ENCODE measurements at regions not wholly inside any gene's neighbourhood (a gene's known extent, or its start where the extent isn't known, plus 50 kb on each side); places are given as distances from the start of the nearest gene placed in this dataset.

DNA sequence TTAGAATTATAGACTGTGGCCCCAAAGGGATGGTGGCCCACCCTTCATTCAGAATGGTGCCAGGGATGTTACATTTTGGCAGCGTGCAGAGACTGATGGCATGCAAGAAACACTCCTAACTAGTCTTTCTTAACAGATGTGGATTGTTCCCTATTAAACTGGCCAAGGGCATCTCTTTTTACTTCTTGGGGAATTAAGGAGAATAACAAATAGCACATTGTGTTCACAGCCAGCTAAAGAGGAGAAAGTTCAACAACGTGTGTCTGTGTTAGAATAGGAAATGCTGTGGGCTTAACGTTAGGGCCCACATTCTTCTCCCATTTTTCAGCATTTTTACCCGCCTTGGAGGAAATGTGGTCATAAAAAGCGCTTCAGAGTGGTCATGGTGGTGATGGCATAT, 404.8 kb downstream of the CDH2 start:
- DNase-seq = no peak
- no peak overlapping the region for H3K27ac ChIP-seq

DNA sequence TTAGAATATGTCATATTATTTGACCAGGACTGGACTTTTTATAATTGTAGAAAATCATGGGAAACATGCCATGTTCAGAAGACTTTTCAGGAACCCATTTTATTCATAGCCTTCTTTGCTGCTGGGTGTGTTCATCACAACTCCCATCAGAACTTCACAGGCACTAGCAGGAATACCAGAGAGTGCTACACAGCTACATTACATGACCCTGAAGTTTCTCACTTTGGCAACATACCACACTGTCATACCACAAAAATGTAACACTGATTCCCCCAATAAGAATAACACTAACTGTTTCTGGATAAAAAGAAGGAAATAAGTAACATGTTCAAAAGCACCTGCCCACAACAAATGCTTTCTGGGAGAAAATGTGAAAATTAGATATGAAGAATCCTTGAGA, 405.4 kb downstream of the CDH2 start:
- Histone ChIP-seq H3K9me3 (ENCODE audit: severe bottlenecking) (no peaks in the 10 kb centered on the region), H3K27ac (no peak overlapping the region), H3K4me3 (ENCODE audit: low read depth, low read length) (no peak overlapping the region), H3K27me3 (ENCODE audit: insufficient read depth, low read depth, severe bottlenecking) (no peaks in the 10 kb centered on the region), H3K36me3 (no peaks in the 10 kb centered on the region)
- no peak for DNase-seq
- TF ChIP-seq, protein P1, sequence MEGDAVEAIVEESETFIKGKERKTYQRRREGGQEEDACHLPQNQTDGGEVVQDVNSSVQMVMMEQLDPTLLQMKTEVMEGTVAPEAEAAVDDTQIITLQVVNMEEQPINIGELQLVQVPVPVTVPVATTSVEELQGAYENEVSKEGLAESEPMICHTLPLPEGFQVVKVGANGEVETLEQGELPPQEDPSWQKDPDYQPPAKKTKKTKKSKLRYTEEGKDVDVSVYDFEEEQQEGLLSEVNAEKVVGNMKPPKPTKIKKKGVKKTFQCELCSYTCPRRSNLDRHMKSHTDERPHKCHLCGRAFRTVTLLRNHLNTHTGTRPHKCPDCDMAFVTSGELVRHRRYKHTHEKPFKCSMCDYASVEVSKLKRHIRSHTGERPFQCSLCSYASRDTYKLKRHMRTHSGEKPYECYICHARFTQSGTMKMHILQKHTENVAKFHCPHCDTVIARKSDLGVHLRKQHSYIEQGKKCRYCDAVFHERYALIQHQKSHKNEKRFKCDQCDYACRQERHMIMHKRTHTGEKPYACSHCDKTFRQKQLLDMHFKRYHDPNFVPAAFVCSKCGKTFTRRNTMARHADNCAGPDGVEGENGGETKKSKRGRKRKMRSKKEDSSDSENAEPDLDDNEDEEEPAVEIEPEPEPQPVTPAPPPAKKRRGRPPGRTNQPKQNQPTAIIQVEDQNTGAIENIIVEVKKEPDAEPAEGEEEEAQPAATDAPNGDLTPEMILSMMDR (IDR thresholded peaks at IDR 0.05; ENCODE audit: low read depth, low read length) = no peak

More for the DNA sequence above, 404.8 kb downstream of the CDH2 start:
- no peaks in the 10 kb centered on the region for H3K9me3 ChIP-seq (ENCODE audit: severe bottlenecking)
- H3K27me3 ChIP-seq (ENCODE audit: insufficient read depth, low read depth, severe bottlenecking) = no peaks in the 10 kb centered on the region
- TF ChIP-seq, protein P1 (IDR thresholded peaks at IDR 0.05; ENCODE audit: low read depth, low read length) = no peak
- H3K4me3 ChIP-seq (ENCODE audit: low read depth, low read length) = no peak overlapping the region
- no peaks in the 10 kb centered on the region for H3K36me3 ChIP-seq

DNA sequence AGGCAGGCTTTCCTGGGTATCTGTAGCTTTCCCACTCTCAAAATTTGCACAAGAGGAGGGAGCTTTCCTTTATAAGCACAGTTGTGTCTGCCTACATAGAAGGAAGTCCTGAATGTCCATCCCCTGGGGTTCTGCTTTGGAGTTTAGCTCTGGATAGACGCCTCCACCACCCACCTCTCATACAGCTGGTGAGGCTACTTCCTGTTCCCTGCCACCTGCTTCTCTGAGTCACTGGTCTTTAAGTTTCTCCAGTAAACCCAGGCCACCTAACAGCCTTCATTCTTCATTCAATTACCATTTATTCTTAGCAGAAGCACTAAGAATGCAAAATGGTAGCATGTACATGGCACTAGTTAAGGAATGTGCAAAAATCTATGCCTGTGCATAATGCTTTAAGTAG, 407.8 kb downstream of the CDH2 start:
- no peaks in the 10 kb centered on the region for H3K9me3 ChIP-seq (ENCODE audit: severe bottlenecking)
- TF ChIP-seq, protein P1 (IDR thresholded peaks at IDR 0.05; ENCODE audit: low read depth, low read length) = no peak

DNA sequence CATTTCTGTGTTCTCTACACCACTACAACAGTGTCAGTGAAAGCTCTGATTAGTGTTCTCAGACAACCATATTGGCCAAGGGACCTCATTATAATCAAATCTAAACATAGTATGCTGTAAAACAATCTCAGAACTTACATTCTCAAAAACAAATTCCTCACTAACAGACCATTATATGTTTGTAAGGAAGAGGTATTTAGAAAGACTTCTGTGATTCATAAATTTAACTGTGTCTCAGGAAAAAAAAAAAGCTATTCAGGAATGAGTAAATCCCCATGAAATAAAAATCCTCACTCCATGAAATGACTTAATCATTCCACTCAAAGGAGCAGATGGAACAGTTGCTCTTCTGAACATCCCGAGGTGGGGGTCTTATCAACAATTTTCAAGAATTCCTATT, 413.0 kb downstream of the CDH2 start:
- TF ChIP-seq, protein P1 (IDR thresholded peaks at IDR 0.05; ENCODE audit: low read depth, low read length) = no peak
- no peaks in the 10 kb centered on the region for H3K9me3 ChIP-seq (ENCODE audit: severe bottlenecking)
- no peak for DNase-seq
- no peaks in the 10 kb centered on the region for H3K36me3 ChIP-seq
- H3K4me3 ChIP-seq (ENCODE audit: low read depth, low read length) = no peak overlapping the region
- no peaks in the 10 kb centered on the region for H3K27me3 ChIP-seq (ENCODE audit: insufficient read depth, low read depth, severe bottlenecking)
- H3K27ac ChIP-seq = no peak overlapping the region

More for the DNA sequence above, 407.8 kb downstream of the CDH2 start:
- Histone ChIP-seq H3K4me3 (ENCODE audit: low read depth, low read length) (no peak overlapping the region), H3K27ac (no peak overlapping the region), H3K27me3 (ENCODE audit: insufficient read depth, low read depth, severe bottlenecking) (no peaks in the 10 kb centered on the region), H3K36me3 (no peaks in the 10 kb centered on the region)
- DNase-seq = no peak

DNA sequence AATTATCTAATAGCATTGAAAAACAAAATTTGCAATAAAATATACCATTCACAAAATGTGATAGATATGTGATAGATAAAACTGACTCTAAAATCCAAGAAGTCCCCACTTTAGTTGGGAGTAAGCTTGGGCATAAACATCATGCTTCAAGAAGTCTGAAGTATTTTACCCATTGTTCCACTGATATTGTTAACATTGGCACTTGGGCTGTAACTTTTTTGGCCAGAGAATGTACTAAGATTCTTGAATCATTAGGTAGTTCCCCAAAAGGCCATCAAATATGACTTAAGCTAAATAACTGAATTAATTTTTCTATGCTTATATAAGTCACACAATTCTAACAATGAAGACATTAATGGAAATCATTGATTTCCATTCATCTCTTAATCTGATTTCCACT, 413.6 kb downstream of the CDH2 start:
- Histone ChIP-seq H3K27me3 (ENCODE audit: insufficient read depth, low read depth, severe bottlenecking) (no peaks in the 10 kb centered on the region), H3K9me3 (ENCODE audit: severe bottlenecking) (no peaks in the 10 kb centered on the region), H3K27ac (no peak overlapping the region), H3K36me3 (no peaks in the 10 kb centered on the region), H3K4me3 (ENCODE audit: low read depth, low read length) (no peak overlapping the region)
- TF ChIP-seq, protein P1 (IDR thresholded peaks at IDR 0.05; ENCODE audit: low read depth, low read length) = no peak
- no peak for DNase-seq

DNA sequence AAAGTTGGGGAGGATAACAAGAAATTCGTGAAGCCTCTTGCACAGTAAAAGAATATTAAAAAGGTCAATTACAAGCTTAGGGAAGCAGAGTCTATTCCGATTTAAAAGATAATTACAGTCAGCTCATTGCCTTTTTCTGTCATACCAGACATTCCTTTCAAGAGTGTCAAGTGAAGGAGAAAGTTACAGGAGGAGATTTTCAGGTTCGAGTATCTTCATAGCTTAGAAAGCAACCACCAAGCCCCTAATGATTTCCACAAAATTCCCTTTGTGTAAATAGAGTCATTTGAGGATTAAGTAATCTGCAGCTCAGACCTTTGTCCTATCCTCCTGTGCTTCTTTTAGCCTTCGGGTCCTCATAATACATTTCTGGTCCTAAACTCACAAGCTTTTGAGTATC, 414.9 kb downstream of the CDH2 start:
- H3K27ac ChIP-seq = no peak overlapping the region
- no peaks in the 10 kb centered on the region for H3K9me3 ChIP-seq (ENCODE audit: severe bottlenecking)
- TF ChIP-seq, protein P1 (IDR thresholded peaks at IDR 0.05; ENCODE audit: low read depth, low read length) = no peak
- H3K36me3 ChIP-seq = no peaks in the 10 kb centered on the region
- no peak overlapping the region for H3K4me3 ChIP-seq (ENCODE audit: low read depth, low read length)
- no peaks in the 10 kb centered on the region for H3K27me3 ChIP-seq (ENCODE audit: insufficient read depth, low read depth, severe bottlenecking)
- DNase-seq = no peak

All from WERI-Rb-1 (cell line).